ENCODE measurements at regions not wholly inside any gene's neighbourhood (a gene's known extent, or its start where the extent isn't known, plus 50 kb on each side); places are given as distances from the start of the nearest gene placed in this dataset.
"Not testable (repeated sequence)": the region's sequence is repeated elsewhere in the genome, so short reads cannot be mapped to it uniquely, and the experiment has no call there.

DNA sequence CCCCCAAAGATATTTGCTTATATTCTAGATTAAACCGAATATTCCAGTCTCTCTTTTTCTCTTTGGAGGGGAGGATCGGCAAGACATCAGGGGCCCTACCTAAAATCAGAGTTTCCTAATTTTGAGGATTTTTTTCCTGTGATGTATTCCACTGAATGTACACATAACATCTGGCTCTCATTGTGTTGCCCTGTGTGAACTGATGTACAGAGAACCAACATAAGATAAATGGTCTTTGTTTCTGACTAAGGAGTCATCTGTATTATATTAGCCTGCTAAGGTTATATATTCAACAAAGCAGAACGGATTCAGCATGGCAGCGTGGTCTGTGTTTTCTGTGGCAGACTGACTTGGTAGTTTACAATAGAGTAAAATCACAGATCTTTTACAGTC is 114.8 kb upstream of the NCAM2 start:
- no peaks in the 10 kb centered on the region for H3K27me3 ChIP-seq (replicated peaks; ENCODE audit: insufficient read depth)
- in situ Hi-C loops (cut with MboI), result no loop called here
- H3K4me3 ChIP-seq, result no peak overlapping the region
- H3K27ac ChIP-seq, result no peak overlapping the region
- no peaks in the 10 kb centered on the region for H3K9me2 ChIP-seq (ENCODE audit: insufficient read depth)
- H4K20me1 ChIP-seq (ENCODE audit: insufficient read depth), result no peaks in the 10 kb centered on the region
- no peaks in the 10 kb centered on the region for H3K4me1 ChIP-seq (ENCODE audit: insufficient read depth)
- WGBS, 2 experiments (ENCODE audit: low coverage in 1 of 2, low lambda C conversion rate in 2 of 2, missing lambda C conversion rate in 2 of 2), result 18 to 22% methylated on average over 4 of the region's 4 CpGs
- no peak overlapping the region for H2AFZ ChIP-seq
- no peaks in the 10 kb centered on the region for H3K9me3 ChIP-seq (ENCODE audit: low read depth)
- H3K4me2 ChIP-seq (ENCODE audit: unreplicated experiment), result no peak overlapping the region
- DNase-seq, result no peak
- H3F3A ChIP-seq (ENCODE audit: insufficient read depth), result no peaks in the 10 kb centered on the region
- TF ChIP-seq EZH2 (IDR thresholded peaks at IDR 0.05; ENCODE audit: insufficient read depth, poor library complexity, severe bottlenecking) (no peak), EZH2phosphoT487 (IDR thresholded peaks at IDR 0.05; ENCODE audit: insufficient read depth, low read depth) (no peak)
- H3K79me2 ChIP-seq (ENCODE audit: insufficient read depth), result no peaks in the 10 kb centered on the region
- no peaks in the 10 kb centered on the region for H3K36me3 ChIP-seq (ENCODE audit: low read depth)
- H3K9ac ChIP-seq, result no peak overlapping the region

DNA sequence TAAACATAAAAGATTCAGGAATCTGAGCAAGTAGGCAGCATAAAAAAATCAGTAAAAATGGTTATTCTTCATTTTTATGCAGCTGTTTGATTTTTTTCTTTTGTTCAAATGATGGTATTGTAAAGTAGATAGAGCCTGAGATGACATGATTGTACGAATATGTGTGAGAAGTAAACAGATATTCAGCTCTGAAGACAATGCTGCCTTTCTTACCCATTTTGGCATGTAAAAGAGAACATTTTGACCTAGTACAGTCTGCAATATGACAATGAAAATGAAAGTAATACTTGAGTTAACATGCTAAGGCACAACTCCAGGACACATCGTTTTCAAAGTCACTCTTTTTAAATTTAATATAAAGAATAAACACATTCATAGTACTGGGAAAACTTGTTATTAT is 95.7 kb upstream of the NCAM2 start:
- 1 to 8% methylated on average over 2 of the region's 2 CpGs for WGBS, 2 experiments (ENCODE audit: low coverage in 1 of 2, low lambda C conversion rate in 2 of 2, missing lambda C conversion rate in 2 of 2)

DNA sequence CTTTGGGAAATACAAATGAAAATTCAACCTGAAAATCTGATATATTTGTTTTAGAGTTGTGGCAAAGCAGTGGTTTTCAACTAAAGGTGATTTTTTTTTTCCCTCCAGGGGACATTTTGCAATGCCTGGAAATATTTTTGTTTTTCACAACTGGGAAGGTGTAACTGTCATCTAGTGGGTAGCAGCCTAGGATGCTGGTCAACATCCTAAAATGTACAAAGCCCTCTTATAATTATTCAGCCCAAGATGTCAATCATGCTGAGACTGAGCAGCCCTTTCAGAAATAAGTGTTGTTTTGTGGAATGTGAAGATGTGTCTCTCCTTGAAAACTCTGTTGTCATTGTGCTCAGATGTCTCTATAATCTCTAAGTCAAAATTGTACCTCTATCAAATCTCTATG is 95.2 kb upstream of the NCAM2 start:
- Histone ChIP-seq H3K27ac (no peak overlapping the region), H3K4me2 (ENCODE audit: unreplicated experiment) (no peak overlapping the region), H3K4me1 (ENCODE audit: insufficient read depth) (no peaks in the 10 kb centered on the region), H3K79me2 (ENCODE audit: insufficient read depth) (no peaks in the 10 kb centered on the region), H4K20me1 (ENCODE audit: insufficient read depth) (no peaks in the 10 kb centered on the region), H3K27me3 (replicated peaks; ENCODE audit: insufficient read depth) (no peaks in the 10 kb centered on the region), H3K9me2 (ENCODE audit: insufficient read depth) (no peaks in the 10 kb centered on the region), H3K4me3 (no peak overlapping the region), H3K36me3 (ENCODE audit: low read depth) (no peaks in the 10 kb centered on the region), H3K9ac (no peak overlapping the region), H3F3A (ENCODE audit: insufficient read depth) (no peaks in the 10 kb centered on the region), H2AFZ (no peak overlapping the region), H3K9me3 (ENCODE audit: low read depth) (peaks cover 4% of the 10 kb centered on the region)
- no peak for DNase-seq
- no peak for TF ChIP-seq EZH2phosphoT487 (IDR thresholded peaks at IDR 0.05; ENCODE audit: insufficient read depth, low read depth)
- no peak for TF ChIP-seq EZH2 (IDR thresholded peaks at IDR 0.05; ENCODE audit: insufficient read depth, poor library complexity, severe bottlenecking)
- in situ Hi-C loops (cut with MboI), result no loop called here

More for the DNA sequence above, 95.7 kb upstream of the NCAM2 start:
- H3K9ac ChIP-seq, result no peak overlapping the region
- no peaks in the 10 kb centered on the region for H3K9me2 ChIP-seq (ENCODE audit: insufficient read depth)
- no peaks in the 10 kb centered on the region for H3K79me2 ChIP-seq (ENCODE audit: insufficient read depth)
- peaks cover 4% of the 10 kb centered on the region for H3K9me3 ChIP-seq (ENCODE audit: low read depth)
- no peaks in the 10 kb centered on the region for H3F3A ChIP-seq (ENCODE audit: insufficient read depth)
- H2AFZ ChIP-seq, result no peak overlapping the region
- no peak for TF ChIP-seq EZH2phosphoT487 (IDR thresholded peaks at IDR 0.05; ENCODE audit: insufficient read depth, low read depth)
- TF ChIP-seq EZH2 (IDR thresholded peaks at IDR 0.05; ENCODE audit: insufficient read depth, poor library complexity, severe bottlenecking), result no peak
- H3K4me3 ChIP-seq, result no peak overlapping the region
- in situ Hi-C loops (cut with MboI), result no loop called here
- DNase-seq, result no peak
- H4K20me1 ChIP-seq (ENCODE audit: insufficient read depth), result no peaks in the 10 kb centered on the region
- no peaks in the 10 kb centered on the region for H3K27me3 ChIP-seq (replicated peaks; ENCODE audit: insufficient read depth)
- H3K27ac ChIP-seq, result no peak overlapping the region
- H3K4me2 ChIP-seq (ENCODE audit: unreplicated experiment), result no peak overlapping the region
- H3K4me1 ChIP-seq (ENCODE audit: insufficient read depth), result no peaks in the 10 kb centered on the region
- no peaks in the 10 kb centered on the region for H3K36me3 ChIP-seq (ENCODE audit: low read depth)

GRCh38 chr21:20927555-20927954 is 70.7 kb upstream of the NCAM2 start:
- H3K9me2 ChIP-seq (ENCODE audit: insufficient read depth); H3K79me2 ChIP-seq (ENCODE audit: insufficient read depth); H3K4me3 ChIP-seq; H2AFZ ChIP-seq; H3K36me3 ChIP-seq (ENCODE audit: low read depth); H3K9me3 ChIP-seq (ENCODE audit: low read depth); in situ Hi-C loops (cut with MboI); H3K27me3 ChIP-seq (replicated peaks; ENCODE audit: insufficient read depth); H3K4me2 ChIP-seq (ENCODE audit: unreplicated experiment); H3K4me1 ChIP-seq (ENCODE audit: insufficient read depth); H3F3A ChIP-seq (ENCODE audit: insufficient read depth); H4K20me1 ChIP-seq (ENCODE audit: insufficient read depth); DNase-seq; H3K9ac ChIP-seq; H3K27ac ChIP-seq: not testable (repeated sequence)
- WGBS, 2 experiments (ENCODE audit: low coverage in 1 of 2, low lambda C conversion rate in 2 of 2, missing lambda C conversion rate in 2 of 2), result 41 to 47% methylated on average over 13 of the region's 13 CpGs

GRCh38 chr21:20942523-20942922 is 55.7 kb upstream of the NCAM2 start:
- TF ChIP-seq EZH2phosphoT487 (IDR thresholded peaks at IDR 0.05; ENCODE audit: insufficient read depth, low read depth) (no peak), EZH2 (IDR thresholded peaks at IDR 0.05; ENCODE audit: insufficient read depth, poor library complexity, severe bottlenecking) (no peak)
- no peaks in the 10 kb centered on the region for H3K9me2 ChIP-seq (ENCODE audit: insufficient read depth)
- no peak overlapping the region for H3K9ac ChIP-seq
- H3K27me3 ChIP-seq (replicated peaks; ENCODE audit: insufficient read depth), result no peaks in the 10 kb centered on the region
- no peaks in the 10 kb centered on the region for H4K20me1 ChIP-seq (ENCODE audit: insufficient read depth)
- H3K79me2 ChIP-seq (ENCODE audit: insufficient read depth), result no peaks in the 10 kb centered on the region
- 14 to 19% methylated on average over 1 of the region's 1 CpG for WGBS, 2 experiments (ENCODE audit: low coverage in 1 of 2, low lambda C conversion rate in 2 of 2, missing lambda C conversion rate in 2 of 2)
- H3K4me2 ChIP-seq (ENCODE audit: unreplicated experiment), result no peak overlapping the region
- DNase-seq, result no peak
- in situ Hi-C loops (cut with MboI), result no loop called here
- H3F3A ChIP-seq (ENCODE audit: insufficient read depth), result no peaks in the 10 kb centered on the region
- H2AFZ ChIP-seq, result no peak overlapping the region
- H3K36me3 ChIP-seq (ENCODE audit: low read depth), result no peaks in the 10 kb centered on the region
- no peak overlapping the region for H3K4me3 ChIP-seq
- no peaks in the 10 kb centered on the region for H3K4me1 ChIP-seq (ENCODE audit: insufficient read depth)
- H3K27ac ChIP-seq, result no peak overlapping the region
- H3K9me3 ChIP-seq (ENCODE audit: low read depth), result no peaks in the 10 kb centered on the region
